ENCODE measurements at regions not wholly inside any gene's neighbourhood (a gene's known extent, or its start where the extent isn't known, plus 50 kb on each side); places are given as distances from the start of the nearest gene placed in this dataset.
A peak's percentile ranks its signal among the peaks of the same experiment; 100 is the strongest.

- DNase-seq = no peak
Measured at GRCh38 chr3:157738441-157738840, 235.2 kb upstream of the VEPH1 start.

GRCh38 chr3:157718800-157719199 lies 215.6 kb upstream of the VEPH1 start:
- no peak for DNase-seq

DNA sequence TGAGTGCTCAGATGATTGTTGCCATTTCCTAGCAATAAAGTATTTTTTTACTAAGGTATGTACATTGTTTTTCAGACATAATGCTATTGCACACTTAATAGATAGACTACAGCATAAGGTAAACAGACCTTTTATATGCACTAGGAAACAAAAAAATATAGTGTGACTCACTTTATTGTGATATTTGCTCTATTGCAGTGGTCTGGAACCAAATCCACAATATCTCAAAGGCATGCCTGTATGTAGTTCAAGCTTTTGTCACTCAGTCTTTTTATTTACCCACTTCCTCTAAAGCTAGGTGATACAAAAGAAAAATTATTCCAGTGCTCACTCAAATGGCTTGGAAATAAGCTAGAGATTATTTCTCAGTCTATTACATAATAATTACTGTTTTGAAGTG lies 209.9 kb upstream of the VEPH1 start:
- DNase-seq = no peak

DNA sequence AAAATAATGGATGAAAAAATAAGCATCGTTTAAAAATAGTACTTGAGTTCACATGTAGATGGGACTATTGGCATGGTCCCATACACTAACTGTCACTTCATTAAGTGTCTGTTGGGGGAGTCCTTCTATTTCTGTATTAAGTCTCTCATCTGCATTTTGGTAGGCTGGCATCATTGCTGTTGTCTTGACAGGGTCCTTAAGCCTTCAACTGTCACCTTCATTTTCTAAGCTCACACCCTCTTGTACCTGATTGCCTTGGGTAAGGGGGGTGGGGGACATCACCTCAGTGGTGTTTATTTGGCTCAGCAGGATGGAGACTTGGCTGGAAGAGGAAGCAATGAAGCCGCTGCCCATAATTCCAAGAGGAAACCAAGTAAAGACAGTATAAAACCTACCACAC lies 202.0 kb upstream of the VEPH1 start:
- DNase-seq = no peak

- DNase-seq = no peak
Measured at GRCh38 chr3:157700405-157700804, 197.2 kb upstream of the VEPH1 start.

GRCh38 chr3:157695586-157695985 lies 192.4 kb upstream of the VEPH1 start:
- DNase-seq = no peak

GRCh38 chr3:157695103-157695502 lies 191.9 kb upstream of the VEPH1 start:
- no peak for DNase-seq

DNA sequence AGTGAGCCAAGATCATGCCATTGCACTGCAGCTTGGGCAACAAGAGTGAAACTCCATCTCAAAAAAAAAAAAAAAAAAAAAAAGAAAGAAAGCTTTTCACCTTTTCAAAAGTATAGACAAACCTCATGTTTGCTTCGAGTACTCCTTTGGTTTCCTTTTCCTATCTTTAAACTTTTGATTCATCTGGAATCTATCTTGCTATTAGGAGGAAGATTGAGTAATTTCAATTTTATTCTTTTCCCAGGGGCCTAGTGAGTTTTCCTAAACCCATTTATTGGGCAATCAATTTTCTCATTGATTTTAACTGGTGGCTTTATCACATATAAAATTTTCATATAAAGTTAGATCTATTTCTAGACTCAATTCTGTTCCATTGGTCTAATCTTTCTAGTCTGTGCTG lies 190.5 kb upstream of the VEPH1 start:
- DNase-seq = no peak

DNA sequence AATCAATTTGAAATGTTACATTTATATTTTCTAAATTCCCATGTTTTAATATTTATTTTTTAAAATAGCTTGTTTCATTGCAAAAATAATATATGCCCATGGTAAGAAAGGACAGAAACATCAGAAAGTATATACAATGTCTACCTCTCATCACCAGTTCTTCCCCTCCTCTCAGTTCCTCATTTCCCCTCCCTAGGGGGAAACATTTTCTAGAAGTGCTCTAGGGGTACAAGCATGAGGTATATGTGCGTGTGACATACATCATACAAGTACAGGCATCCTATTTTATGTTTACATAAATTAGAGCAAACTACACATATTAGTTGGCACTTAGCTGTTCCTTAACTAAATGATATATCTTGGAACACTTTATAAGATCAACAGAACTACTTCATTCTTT lies 189.3 kb upstream of the VEPH1 start:
- no peak for DNase-seq

DNA sequence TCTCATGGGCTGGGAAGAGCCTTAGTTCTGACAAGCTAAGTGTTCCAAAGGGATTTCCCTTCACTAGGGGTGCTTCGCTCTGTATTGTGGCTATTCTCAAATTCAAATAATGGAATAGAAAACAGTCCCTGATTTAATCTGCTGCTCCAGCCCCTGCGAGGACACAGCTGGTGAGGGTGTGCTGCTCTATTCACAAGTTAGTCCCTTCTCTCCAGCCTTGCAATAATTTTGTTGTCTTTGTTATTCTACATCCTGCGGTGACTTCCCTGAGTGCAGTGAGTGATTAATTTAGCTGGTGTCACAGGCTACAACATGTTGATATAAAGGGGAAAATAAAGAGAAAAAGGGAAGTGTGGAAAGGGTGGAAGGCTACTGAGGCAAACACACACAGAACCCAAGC lies 180.5 kb upstream of the VEPH1 start:
- DNase-seq = no peak

GRCh38 chr3:157672061-157672460 lies 168.8 kb upstream of the VEPH1 start:
- no peak for DNase-seq

- DNase-seq = no peak
Measured at GRCh38 chr3:157671656-157672055, 168.4 kb upstream of the VEPH1 start.

DNA sequence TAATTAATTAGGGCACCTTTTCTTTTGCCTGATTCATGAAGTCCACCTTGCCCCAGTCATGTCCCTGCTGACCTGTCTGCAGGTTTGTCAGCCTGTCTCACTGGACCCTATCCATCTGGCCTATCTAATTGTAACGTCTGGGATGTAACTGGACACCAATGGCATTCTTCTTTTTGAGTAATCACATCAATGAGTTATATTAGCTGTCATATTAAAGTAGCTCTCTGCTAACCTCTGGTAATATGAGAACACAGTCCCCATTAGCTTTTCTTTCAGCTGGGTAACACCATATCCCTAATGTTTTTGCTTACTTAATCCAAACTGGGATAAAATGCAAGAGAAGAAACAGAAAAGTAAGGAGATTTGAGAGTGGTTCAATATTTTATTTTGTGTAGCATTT lies 166.2 kb upstream of the VEPH1 start:
- no peak for DNase-seq

GRCh38 chr3:157667493-157667892 lies 164.3 kb upstream of the VEPH1 start:
- DNase-seq = no peak

DNA sequence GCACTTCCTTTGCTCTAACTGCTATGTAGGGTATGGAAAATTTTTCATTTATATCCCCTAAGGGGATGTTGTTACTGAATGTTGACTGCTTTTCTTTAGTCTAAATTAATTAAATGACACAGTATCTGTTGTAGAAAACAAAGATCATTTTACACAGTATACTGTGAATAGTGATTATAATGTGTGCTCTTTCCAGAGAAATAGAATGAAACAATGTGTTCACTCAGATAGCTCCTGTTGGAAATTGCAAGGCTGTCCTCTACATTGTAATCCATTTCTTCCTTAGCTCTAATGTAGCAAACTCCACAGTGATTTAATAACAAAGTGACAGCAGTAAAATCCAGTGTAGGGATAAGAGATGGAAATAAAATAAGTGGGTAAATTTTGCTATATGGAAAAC lies 159.0 kb upstream of the VEPH1 start:
- DNase-seq = no peak

GRCh38 chr3:157660847-157661246 lies 157.6 kb upstream of the VEPH1 start:
- no peak for DNase-seq

DNA sequence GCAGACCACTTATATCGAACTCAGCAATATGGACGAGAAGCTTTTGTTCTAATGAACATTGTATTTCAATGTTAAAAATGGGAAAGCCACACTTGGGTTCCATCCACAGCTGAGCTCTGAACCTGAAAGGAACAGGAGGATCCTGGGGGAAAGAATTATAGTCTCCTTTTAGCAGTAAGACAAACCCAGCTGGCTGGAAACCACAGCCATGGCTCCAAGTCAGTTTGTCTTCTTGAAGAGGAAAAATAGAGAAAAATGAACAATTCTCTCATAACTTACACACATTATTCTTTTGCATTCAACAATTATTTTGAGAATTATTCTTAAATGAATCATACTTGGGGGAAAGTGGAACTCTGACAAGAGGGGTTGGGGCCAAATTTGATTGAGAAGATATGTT lies 149.2 kb upstream of the VEPH1 start:
- DNase-seq = no peak

DNA sequence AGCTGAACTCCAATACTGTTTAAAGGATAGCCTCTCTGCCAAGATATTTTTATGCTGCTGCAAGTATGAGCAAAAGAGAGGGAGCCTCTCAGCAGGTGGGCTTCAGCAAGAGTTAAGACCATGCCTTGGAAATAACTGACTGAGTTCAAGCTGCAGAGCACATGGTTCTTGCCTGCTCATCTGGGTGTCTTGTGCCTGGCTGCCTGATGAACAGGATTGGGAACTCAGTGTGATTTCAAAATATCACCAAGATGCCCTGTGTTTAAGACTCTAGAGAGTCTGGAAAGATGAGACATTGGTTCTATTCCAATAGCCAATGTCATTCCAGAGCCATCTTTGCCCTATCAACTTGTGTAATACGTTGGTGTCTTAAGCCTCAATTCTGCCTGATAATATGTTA lies 147.5 kb upstream of the VEPH1 start:
- DNase-seq = no peak

DNA sequence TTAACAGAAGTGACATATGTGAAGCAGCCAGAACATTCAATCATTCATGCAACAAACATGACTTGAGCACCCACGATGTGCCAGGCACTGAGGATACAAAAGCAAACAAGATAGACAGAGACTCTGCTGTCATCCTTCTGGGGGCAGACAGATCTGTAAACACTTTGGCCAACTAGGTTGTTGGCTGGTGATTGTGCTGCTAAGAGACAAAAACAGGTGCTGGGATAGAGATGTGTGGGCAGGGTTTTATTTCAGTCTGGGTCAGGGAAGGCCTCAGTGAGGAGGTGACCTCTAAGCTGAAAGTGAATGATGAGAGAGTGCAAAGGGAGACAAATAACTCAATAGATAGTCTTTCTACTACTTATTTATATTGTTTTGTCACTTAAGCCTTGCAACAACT lies 147.0 kb upstream of the VEPH1 start:
- DNase-seq = no peak

DNA sequence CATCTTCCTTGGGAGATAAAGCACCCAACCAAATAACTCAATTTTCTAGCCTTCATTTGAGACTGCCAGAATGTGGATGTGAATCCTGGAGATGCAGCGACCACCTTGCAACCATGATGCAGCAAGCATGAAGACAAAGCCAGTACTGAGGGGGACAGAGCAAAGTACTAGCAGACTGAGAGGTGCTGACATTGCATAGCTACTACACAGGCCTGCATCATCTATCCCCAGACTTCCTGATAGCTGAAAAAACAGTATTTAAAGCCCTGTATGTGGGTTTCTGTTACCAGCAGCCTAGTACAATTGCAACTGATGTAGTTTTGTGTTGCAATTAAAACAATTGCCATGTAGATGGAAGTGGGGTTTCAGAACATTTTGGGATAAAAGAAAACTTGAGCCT lies 146.3 kb upstream of the VEPH1 start:
- DNase-seq = no peak

- no peak for DNase-seq
Measured at GRCh38 chr3:157647820-157648219, 144.6 kb upstream of the VEPH1 start.

DNA sequence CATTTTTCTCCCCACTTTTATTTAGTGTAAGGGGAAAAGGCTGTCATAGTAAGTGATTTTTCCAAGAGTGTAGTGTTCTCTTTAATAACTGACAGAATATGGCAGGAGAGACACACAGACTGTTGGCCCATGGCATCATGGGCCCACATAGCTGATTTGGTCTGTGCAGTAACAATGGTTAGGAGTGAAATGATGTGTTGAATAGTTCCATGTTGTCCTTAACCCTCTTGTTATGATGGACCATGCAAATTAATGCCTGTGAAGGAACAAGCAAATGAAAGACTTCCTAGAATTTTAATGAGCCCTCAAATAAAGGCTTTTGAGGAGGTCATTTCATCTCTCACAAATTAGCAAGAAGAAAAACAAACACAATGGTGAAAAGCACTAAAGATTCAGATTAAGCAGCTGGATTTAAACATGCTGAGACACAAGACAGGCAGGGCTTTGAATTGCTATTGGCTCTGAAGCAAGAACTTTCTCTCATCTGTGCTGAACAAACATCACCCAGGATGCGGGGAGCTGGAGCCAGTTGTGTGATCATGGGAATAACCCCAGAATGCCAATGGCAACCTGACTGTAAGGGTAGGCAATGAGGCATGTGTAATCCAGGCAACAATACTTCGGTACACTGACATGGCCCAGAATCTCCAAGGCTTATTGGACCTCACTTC lies 136.7 kb upstream of the VEPH1 start:
- DNase-seq = peak in 1 of 56 donors; percentile 3

- DNase-seq = no peak
Measured at GRCh38 chr3:157637866-157638265, 134.7 kb upstream of the VEPH1 start.

DNA sequence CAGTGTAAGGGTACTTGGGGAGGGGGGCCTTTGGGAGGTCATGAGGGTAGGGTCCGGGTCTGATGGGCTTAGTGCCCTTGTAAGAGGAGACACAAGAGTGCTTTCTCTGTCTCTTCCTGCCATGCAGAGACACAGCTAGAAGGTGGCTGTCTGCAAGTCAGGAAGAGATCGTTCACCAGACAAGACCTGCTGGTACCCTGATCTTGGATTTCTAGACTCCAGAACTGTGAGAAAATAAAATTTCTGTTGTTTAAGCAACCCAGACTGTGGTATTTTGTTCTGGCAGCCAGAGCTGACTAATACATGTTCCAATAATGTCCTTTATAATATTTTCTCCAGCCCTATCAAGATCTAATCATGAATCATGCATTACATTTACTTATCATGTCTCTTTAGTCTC lies 130.0 kb upstream of the VEPH1 start:
- no peak for DNase-seq

Measured in amygdala (tissue), 56 donors.